CD4-positive, alpha-beta T cell treated with Interleukin-6 at 100 ng/mL for 8 hours (primary cell): ENCODE measurements at regions not wholly inside any gene's neighbourhood (a gene's known extent, or its start where the extent isn't known, plus 50 kb on each side); places are given as distances from the start of the nearest gene placed in this dataset.
"Not testable (repeated sequence)": the region's sequence is repeated elsewhere in the genome, so short reads cannot be mapped to it uniquely, and the experiment has no call there.

ENCODE experiments used
- DNase-seq: peaks from one replicate; pipeline ENCODE4 v3.0.0-alpha.2; 2020; ENCODE audit warnings: mixed read lengths, low spot score

GRCh38 chr1:192906334-192906733, 97.5 kb downstream of the RGS2 start:
- no peak for DNase-seq

DNA sequence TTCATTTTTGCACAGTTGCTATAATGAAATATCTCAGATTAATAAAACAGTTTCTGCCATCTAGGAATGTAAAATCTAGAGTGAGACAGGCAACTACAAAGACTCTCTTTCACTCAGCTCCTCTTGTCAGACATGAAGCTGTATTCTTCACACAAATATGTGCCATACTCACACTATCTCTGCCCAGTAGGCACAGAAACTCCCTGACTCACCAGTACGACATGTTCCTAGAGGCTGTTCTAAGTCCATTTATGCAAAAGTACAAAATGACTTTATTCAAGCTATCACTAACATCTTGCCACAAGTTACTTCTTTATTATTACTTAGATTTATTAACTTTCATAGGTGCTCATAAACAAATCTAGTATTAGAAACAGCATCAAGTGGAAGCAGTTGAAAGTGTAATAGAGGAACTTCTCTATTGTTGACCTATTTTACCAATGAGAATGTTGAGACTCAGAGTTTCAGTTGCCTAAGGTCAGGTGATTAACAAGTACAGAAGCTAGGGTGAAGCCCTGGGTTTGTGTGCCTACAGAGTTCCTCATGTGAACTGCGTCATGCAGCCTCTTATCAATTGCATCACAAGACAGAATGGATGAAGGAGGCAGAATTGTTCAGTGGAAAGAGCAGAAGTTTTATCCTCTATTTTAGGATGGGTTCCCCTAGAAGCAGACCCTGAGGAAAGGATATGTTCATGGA, 98.9 kb downstream of the RGS2 start:
- no peak for DNase-seq

DNA sequence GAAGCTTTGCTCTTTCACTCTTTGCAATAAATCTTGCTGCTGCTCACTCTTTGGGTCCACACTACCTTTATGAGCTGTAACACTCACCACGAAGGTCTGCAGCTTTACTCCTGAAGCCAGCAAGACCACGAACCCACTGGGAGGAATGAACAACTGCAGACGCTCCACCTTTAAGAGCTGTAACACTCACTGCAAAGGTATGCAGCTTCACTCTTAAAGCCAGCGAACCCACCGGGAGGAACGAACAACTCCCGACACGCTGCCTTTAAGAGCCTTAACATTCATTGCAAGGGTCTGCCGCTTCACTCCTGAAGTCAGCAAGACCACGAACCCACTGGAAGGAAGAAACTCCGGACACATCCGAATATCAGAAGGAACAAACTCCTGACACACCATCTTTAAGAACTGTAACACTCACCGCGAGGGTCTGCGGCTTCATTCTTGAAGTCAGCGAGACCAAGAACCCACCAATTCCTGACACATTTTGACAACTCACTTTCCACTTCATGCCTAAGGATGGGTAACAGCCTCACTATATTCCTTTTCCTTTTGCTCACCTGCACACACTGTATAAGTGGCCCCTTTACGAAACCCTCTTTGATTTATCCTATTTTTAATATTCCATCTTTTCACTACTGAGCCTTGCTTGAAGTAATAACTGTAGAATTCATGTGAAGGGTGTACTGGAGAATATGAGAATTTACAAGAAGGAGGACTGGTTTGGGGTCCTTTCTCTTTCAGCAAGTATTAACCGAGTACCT, 103.2 kb downstream of the RGS2 start:
- not testable (repeated sequence) for DNase-seq

GRCh38 chr1:192913683-192914082, 104.8 kb downstream of the RGS2 start:
- no peak for DNase-seq

DNA sequence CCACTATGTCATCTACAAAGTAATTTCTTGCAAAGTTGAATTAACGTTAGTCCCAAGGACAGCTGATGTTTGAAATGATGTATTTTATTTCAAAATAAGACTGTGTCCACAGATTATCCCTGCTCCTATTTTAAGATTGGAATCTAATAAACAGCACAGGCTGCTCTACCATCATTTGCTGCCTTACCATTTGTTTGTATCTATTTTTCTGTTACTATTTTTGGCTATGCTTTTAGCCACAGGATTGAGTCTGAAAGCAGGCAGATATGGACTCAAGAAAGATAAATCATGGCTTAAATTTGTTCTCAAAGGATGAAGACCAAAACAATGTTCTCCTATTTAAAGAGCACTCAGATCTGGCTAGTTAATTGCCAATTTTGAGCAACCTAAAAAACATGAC, 105.3 kb downstream of the RGS2 start:
- DNase-seq, result no peak

DNA sequence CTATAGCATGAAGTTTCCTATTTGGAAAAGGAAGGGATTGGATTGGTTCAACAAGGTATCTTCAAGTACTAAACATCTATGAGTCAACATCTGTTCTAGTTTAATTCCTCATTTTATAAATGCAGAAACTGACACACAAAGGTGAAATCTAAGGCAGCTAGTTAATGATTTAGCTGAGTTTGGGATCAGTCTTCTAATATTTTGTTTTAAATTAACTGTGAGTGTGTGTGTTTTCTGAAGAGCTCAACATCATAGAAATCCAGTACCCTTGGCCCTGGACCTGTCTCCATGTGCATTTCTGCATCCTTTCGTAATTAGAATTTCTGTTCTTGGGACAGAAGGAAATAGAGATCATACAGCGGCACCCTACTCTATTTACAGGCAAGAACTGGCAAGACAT, 105.9 kb downstream of the RGS2 start:
- no peak for DNase-seq

DNA sequence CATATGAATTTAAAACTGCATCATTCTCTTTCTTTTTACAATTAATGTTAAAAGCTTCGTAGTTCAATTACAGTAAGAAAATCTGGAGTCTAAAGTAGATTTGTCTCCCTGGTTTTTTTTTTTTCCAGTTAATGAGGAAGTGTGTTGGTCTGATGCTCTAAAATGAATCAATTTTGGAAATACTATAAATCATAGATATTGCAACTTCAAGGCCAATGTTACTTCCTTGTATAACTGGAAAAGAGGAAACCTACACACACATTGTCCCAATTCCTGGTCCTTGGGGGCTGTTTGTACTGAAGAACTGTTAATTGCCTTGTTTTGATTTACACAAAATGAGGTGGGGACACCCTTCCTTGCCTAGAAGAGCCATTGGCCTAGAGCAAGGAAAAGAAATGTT, 107.2 kb downstream of the RGS2 start:
- DNase-seq, result no peak

DNA sequence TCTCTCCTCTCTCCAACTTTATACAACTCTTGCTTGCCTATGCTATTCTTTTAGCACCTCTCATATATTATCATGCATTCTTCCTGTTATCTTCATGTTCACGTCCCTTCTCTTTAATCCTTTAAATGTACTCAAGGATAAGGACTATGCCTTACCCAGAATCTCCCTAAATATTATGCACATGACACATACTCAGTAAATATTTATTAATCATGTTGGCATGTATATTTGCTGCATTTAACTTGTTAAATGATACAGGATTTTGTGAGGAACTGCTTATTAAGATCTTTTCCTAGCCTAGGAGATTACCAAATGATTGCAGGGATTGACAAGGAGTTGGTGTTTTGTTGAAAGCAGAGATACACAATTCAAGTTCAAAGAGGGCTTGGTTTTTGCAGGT, 109.4 kb downstream of the RGS2 start:
- DNase-seq, result no peak

DNA sequence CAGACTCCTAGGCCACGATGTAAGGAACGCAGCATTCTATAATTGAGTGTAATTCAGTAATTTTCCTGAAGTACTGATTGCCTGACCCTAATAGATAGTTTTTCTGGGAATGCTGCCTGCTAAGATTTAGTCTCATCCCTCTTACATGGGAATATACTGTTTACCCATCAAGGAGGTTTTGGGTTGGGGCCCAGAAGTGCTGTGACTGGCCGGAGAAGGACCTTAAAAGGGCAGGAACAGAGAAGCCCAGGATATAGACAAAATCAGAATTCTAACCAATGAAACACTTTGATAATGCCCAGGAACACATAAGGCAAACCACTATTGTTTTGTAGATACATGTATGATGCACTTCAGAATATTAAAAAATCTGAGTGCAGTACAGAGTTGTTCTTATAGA, 111.6 kb downstream of the RGS2 start:
- DNase-seq, result no peak

- no peak for DNase-seq
Observed at GRCh38 chr1:192925609-192926008, 116.8 kb downstream of the RGS2 start.

DNA sequence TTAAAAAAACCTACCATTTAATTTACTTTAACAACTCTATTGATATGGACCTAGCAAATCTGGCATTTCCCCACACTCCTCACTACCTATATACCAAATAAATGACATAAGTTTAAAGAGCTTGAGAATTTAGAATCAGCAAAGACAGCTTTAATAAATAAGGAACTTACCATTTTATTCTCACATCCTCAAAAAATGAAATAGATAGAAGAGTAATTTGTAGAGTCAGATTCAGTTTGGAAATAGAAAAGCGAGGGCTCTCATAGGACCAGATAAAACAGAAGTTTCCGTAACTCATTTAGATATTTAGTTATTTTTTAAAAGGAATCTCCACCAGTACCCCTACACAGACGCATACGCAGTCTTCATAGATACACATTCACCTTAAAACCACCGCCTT, 117.9 kb downstream of the RGS2 start:
- no peak for DNase-seq

GRCh38 chr1:192927496-192927895, 118.7 kb downstream of the RGS2 start:
- DNase-seq, result no peak

- DNase-seq, result no peak
Observed at GRCh38 chr1:192929597-192929996, 120.8 kb downstream of the RGS2 start.

GRCh38 chr1:192933744-192934143, 124.9 kb downstream of the RGS2 start:
- DNase-seq, result no peak

DNA sequence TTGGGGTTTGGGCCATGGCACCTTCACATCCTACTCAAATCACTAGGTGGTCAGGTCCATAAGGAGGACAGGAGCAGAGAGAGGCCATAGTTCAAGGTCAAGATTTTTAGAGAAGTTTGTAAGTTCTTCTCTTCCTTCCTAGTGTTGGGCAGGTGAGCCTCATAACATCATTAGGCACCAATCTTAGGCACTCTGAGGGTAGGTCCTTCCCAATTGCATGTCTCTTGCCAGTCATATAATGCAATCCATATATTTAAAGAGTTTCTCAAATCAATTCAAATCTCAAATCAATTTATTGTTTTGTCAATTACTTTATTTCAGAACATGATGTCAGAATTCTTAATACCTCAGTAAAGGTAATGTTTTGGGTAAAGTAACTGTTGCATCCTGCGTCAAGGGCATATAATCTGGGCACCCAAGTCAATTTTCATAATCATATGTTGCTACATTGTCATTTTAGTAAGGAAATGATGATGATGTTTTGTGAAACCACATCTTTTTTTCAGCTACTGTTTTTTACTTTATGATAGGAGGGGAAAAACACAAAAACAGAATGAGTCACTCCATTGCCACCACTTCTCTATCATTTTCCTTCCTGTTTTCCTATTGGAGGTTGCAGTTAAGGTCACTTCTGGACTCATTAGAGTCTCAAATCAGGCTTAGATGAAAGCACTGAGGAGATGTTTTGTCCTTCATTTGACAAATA, 122.7 kb downstream of the UCHL5 start:
- peak; percentile 2 for DNase-seq

GRCh38 chr1:192937128-192937527, 122.0 kb downstream of the UCHL5 start:
- DNase-seq, result no peak

DNA sequence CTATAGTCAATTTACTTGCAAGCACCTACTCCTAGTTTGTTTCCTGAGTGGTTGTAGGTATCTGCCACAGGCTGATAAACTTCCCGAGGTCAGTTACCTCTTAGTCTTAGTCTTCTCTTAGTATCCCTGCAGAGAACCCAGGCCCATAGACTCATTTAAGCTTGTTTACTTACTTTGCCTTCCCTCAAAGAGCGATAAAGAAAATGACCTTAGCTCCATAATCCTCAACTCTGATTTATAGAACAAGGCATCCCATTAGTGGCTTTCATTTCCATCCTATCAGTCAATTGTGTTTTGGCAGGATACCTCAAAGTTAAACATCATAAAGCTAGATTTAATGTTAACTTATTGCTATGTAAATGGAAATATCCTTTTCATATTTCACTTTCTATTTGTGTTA, 119.7 kb downstream of the UCHL5 start:
- DNase-seq, result no peak

DNA sequence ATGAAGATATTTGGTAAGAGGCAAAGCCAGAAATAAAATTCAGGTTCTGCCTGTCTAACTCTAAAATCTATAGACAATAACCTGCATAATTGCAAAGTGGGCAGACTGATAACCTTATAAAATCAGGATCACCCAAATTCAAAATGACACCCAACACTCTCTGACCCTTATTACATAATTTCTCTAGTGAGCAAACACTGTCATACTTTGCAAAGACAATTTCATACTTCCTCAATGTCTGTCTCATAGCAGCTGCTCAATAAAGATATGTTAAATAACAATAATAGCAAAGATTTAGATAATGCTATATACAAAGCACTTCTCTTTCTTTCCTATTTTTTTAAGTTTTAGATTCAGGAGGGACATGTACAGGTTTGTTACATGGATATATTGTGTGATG, 118.5 kb downstream of the UCHL5 start:
- no peak for DNase-seq

- DNase-seq, result no peak
Observed at GRCh38 chr1:192941722-192942411, 117.3 kb downstream of the UCHL5 start.

DNA sequence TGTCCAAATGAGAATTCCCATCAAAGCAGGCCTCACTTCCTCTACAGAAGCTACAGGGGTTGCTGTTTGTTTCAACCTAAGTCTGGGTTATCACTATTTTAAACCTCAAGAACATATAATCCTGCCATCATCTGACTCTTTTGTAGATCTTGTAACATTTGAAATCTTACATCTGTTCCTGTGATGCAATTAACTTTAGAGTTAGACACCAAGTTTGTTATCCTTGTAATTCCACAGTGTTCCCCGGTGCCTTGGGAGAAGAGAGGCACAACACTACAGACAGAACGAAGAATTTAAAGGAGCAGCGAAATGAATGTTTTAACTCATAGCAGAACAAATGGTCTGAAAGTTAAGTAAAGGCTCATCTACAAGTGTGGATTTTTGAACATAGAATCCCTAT, 116.1 kb downstream of the UCHL5 start:
- DNase-seq, result no peak

DNA sequence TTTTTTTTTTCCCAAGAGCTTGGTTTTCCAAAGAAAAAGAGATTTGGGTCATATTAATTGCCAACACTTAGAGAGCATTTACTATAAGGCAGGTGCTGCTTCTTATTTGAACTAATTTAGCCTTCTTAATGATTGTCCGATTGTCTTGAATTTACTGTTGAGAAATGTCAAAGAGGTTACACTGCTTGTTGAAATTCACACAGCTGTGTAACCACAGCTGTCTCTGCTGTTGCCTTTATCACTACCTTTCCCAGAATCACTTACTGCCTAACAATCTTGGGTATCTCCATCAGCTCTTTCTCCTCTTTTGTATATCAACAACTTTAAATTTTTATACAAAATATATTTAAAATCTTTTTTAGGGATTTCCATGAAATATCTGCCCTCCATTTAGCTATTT, 115.6 kb downstream of the UCHL5 start:
- DNase-seq, result no peak

- no peak for DNase-seq
Observed at GRCh38 chr1:192945390-192946130, 113.6 kb downstream of the UCHL5 start.
